RWPE2 (cell line): ENCODE measurements at regions not wholly inside any gene's neighbourhood (a gene's known extent, or its start where the extent isn't known, plus 50 kb on each side); places are given as distances from the start of the nearest gene placed in this dataset.
"Not testable (repeated sequence)": the region's sequence is repeated elsewhere in the genome, so short reads cannot be mapped to it uniquely, and the experiment has no call there.

ENCODE experiments used
- ATAC-seq: fragments of 200-7000 bp; cut with Tn5 transposase; 3 replicates; pipeline ENCODE4 v1.9.1; 2021; ENCODE audit warnings: low read depth
- DNase-seq: peaks from one replicate; pipeline ENCODE4 v3.0.0-alpha.2; 2020; ENCODE audit warnings: low spot score
- H3K27ac ChIP-seq: fragments of 450-650 bp; 2 replicates; pipeline ENCODE4 v1.5.1; 2017; ENCODE audit warnings: mild to moderate bottlenecking; ENCODE audit not compliant: poor library complexity, severe bottlenecking
- H3K27me3 ChIP-seq: fragments of 250-450 bp; sonication (Bioruptor Pico); 2 replicates; pipeline ENCODE4 v1.5.1; 2021; ENCODE audit warnings: mild to moderate bottlenecking, moderate library complexity; ENCODE audit not compliant: insufficient read depth, poor library complexity, severe bottlenecking
- H3K36me3 ChIP-seq: fragments of 250-450 bp; sonication (Bioruptor Pico); 2 replicates; pipeline ENCODE4 v1.5.1; 2020; ENCODE audit warnings: low read depth, mild to moderate bottlenecking, moderate library complexity
- H3K4me1 ChIP-seq: fragments of 250-450 bp; sonication (Bioruptor Pico); 2 replicates; pipeline ENCODE4 v1.5.1; 2021; ENCODE audit warnings: mild to moderate bottlenecking, moderate library complexity; ENCODE audit not compliant: insufficient read depth, poor library complexity, severe bottlenecking
- H3K4me3 ChIP-seq: fragments of 250-450 bp; sonication (Bioruptor Pico); 2 replicates; pipeline ENCODE4 v1.5.1; 2021; ENCODE audit warnings: mild to moderate bottlenecking, moderate library complexity; ENCODE audit not compliant: severe bottlenecking
- H3K9me3 ChIP-seq: fragments of 250-450 bp; sonication (Bioruptor Pico); 2 replicates; pipeline ENCODE4 v1.5.1; 2021; ENCODE audit warnings: mild to moderate bottlenecking, moderate library complexity; ENCODE audit not compliant: severe bottlenecking
- CTCF ChIP-seq: fragments of 450-650 bp; IDR thresholded peaks from one replicate; pipeline ENCODE4 v1.5.1; 2017; ENCODE audit warnings: mild to moderate bottlenecking, moderate library complexity; ENCODE audit not compliant: poor library complexity, severe bottlenecking

- H3K27ac ChIP-seq, H3K4me3 ChIP-seq, H3K27me3 ChIP-seq, ATAC-seq, DNase-seq, H3K4me1 ChIP-seq, H3K9me3 ChIP-seq, H3K36me3 ChIP-seq: not testable (repeated sequence)
Observed at GRCh38 chr14:37784827-37785223, 189.4 kb downstream of the TTC6 start.

- H3K4me3 ChIP-seq, H3K27me3 ChIP-seq, DNase-seq, H3K27ac ChIP-seq, H3K4me1 ChIP-seq, ATAC-seq, H3K36me3 ChIP-seq, H3K9me3 ChIP-seq: not testable (repeated sequence)
Observed at GRCh38 chr14:37785298-37785697, 189.9 kb downstream of the TTC6 start.

- H3K36me3 ChIP-seq, H3K27me3 ChIP-seq, DNase-seq, H3K9me3 ChIP-seq, H3K4me3 ChIP-seq, H3K4me1 ChIP-seq, H3K27ac ChIP-seq, ATAC-seq: not testable (repeated sequence)
Observed at GRCh38 chr14:37786114-37786625, 190.7 kb downstream of the TTC6 start.

GRCh38 chr14:37787879-37788494 lies 192.6 kb downstream of the TTC6 start:
- no peaks in the 10 kb centered on the region for H3K9me3 ChIP-seq
- no peak overlapping the region for H3K27ac ChIP-seq
- no peaks in the 10 kb centered on the region for H3K27me3 ChIP-seq
- no peak; the same call in 2 of the 3 replicates for ATAC-seq
- H3K4me3 ChIP-seq, result no peak overlapping the region
- DNase-seq, result no peak
- no peaks in the 10 kb centered on the region for H3K4me1 ChIP-seq
- TF ChIP-seq CTCF, result no peak
- H3K36me3 ChIP-seq, result no peaks in the 10 kb centered on the region

- ATAC-seq (no peak), DNase-seq (no peak)
- Histone ChIP-seq H3K9me3 (no peaks in the 10 kb centered on the region), H3K27me3 (no peaks in the 10 kb centered on the region), H3K4me1 (no peaks in the 10 kb centered on the region), H3K27ac (no peak overlapping the region), H3K4me3 (no peak overlapping the region), H3K36me3 (no peaks in the 10 kb centered on the region)
- no peak for TF ChIP-seq CTCF
Observed at GRCh38 chr14:37791384-37792036, 196.1 kb downstream of the TTC6 start.

- H3K4me3 ChIP-seq, result no peak overlapping the region
- peaks cover 1% of the 10 kb centered on the region for H3K27me3 ChIP-seq
- ATAC-seq (no peak), DNase-seq (no peak)
- no peaks in the 10 kb centered on the region for H3K9me3 ChIP-seq
- no peaks in the 10 kb centered on the region for H3K4me1 ChIP-seq
- no peak for TF ChIP-seq CTCF
- no peaks in the 10 kb centered on the region for H3K36me3 ChIP-seq
- H3K27ac ChIP-seq, result no peak overlapping the region
Observed at GRCh38 chr14:37792124-37792523, 196.7 kb downstream of the TTC6 start.
